ENCODE measurements at regions not wholly inside any gene's neighbourhood (a gene's known extent, or its start where the extent isn't known, plus 50 kb on each side); places are given as distances from the start of the nearest gene placed in this dataset.

DNA sequence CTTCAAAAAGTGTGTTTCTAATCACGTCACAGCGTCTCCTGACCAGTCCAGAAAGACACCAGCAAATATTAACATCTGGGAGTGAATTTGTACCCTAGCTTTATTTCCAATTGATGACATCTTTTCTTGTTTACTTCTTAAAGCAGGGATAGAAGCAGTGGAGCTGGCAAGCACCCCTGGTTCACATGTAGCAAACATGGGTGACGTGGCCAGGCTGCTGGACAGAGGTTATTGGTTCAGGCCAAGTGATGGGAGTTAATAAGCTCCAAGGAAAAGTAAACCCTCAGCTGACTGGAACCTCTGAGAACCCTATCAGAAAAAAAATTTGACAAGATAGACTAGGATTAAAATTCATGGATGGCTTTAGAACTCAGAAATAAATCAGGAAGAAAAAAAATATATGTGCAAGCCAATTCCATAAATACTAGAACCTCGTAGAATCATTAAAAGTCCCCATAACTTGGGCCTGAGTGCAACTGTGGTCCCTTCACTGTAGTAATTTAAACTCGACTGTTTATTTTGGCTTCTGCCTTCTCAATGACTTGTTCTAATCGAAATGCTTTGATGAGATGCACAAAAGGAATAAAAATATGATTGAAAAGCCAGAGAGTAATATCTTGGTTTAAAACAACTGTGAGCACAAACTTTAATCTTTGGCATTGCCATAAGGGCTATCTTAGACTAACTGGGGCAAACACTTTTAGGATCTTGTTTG lies 121.5 kb upstream of the CTAGE1 start:
- TF ChIP-seq, protein P1, sequence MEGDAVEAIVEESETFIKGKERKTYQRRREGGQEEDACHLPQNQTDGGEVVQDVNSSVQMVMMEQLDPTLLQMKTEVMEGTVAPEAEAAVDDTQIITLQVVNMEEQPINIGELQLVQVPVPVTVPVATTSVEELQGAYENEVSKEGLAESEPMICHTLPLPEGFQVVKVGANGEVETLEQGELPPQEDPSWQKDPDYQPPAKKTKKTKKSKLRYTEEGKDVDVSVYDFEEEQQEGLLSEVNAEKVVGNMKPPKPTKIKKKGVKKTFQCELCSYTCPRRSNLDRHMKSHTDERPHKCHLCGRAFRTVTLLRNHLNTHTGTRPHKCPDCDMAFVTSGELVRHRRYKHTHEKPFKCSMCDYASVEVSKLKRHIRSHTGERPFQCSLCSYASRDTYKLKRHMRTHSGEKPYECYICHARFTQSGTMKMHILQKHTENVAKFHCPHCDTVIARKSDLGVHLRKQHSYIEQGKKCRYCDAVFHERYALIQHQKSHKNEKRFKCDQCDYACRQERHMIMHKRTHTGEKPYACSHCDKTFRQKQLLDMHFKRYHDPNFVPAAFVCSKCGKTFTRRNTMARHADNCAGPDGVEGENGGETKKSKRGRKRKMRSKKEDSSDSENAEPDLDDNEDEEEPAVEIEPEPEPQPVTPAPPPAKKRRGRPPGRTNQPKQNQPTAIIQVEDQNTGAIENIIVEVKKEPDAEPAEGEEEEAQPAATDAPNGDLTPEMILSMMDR (IDR thresholded peaks at IDR 0.05): no peak
- TF ChIP-seq POLR2A (IDR thresholded peaks at IDR 0.05): no peak

All from body of pancreas (tissue), 4 donors.